Astrocyte (in vitro differentiated cells and primary cell): ENCODE measurements at regions not wholly inside any gene's neighbourhood (a gene's known extent, or its start where the extent isn't known, plus 50 kb on each side); places are given as distances from the start of the nearest gene placed in this dataset.

Experiments used
- CTCF ChIP-seq: IDR thresholded peaks from 2 replicates; pipeline ENCODE4 v1.5.1; 2011; ENCODE audit warnings: low read depth, mild to moderate bottlenecking, inconsistent platforms, low read length, moderate library complexity; ENCODE audit not compliant: insufficient read depth
- EZH2 ChIP-seq: IDR thresholded peaks from 2 replicates; pipeline ENCODE4 v1.6.1; 2012; ENCODE audit warnings: mild to moderate bottlenecking, low read length, inconsistent platforms; ENCODE audit not compliant: insufficient read depth

GRCh38 chrY:7449860-7450259, 538.3 kb upstream of the AMELY start:
- TF ChIP-seq EZH2 (no peak), CTCF (no peak)
